GM12878 (cell line): ENCODE measurements at regions not wholly inside any gene's neighbourhood (a gene's known extent, or its start where the extent isn't known, plus 50 kb on each side); places are given as distances from the start of the nearest gene placed in this dataset.

Experiments used
- ATAC-seq: fragments of 200-7000 bp; cut with Tn5 transposase; 3 replicates; pipeline ENCODE4 v1.9.1; 2020; ENCODE audit warnings: mild to moderate bottlenecking, moderate library complexity
- BruUV-seq: library from RNA; stranded (reverse); fragments of 400-500 nt; replicated peaks from 2 replicates; lab custom pipeline; 2021; lab: Mats Ljungman, UMichigan
- CTCF ChIA-PET: fragments of 300-600 bp; sonication (Branson Sonifier 250); formaldehyde crosslinking; extraction: SDS; loops from one replicate; lab custom pipeline; 2021; ENCODE audit warnings: inconsistent platforms; lab: Yijun Ruan, JAX
- POLR2A ChIA-PET: fragments of 350-600 bp; formaldehyde crosslinking; extraction: SDS; loops from one replicate; lab custom pipeline; 2021; ENCODE audit warnings: inconsistent platforms; lab: Charles Lee
- RAD21 ChIA-PET: fragments of 300-600 bp; sonication (Branson Sonifier 250); formaldehyde crosslinking; loops from one replicate; lab custom pipeline; 2023; ENCODE audit warnings: antibody characterized with exemption; ENCODE audit not compliant: unreplicated experiment; lab: Charles Lee
- SMC1A ChIA-PET: fragments of 300-600 bp; sonication (Branson Sonifier 250); formaldehyde crosslinking; loops from one replicate; lab custom pipeline; 2023; ENCODE audit not compliant: unreplicated experiment, uncharacterized antibody; lab: Charles Lee
- DNase-seq: peaks from one replicate; pipeline ENCODE4 v3.0.0-alpha.2; 2011; ENCODE audit warnings: low read depth, low spot score
- FAIRE-seq: peaks from 3 replicates; lab custom pipeline; 2011; peaks lifted over from hg19 to GRCh38; lab: Jason Lieb, UNC
- H2AFZ ChIP-seq: 2 replicates; pipeline ENCODE4 v1.6.0; 2011; ENCODE audit warnings: low read depth, low read length, control low read depth; ENCODE audit not compliant: control insufficient read depth
- H3K27ac ChIP-seq: 2 replicates; pipeline ENCODE4 v1.5.1; 2011; ENCODE audit warnings: control low read depth; ENCODE audit not compliant: control insufficient read depth, insufficient read depth
- H3K27me3 ChIP-seq, 2 experiments: replicated peaks in 1 of 2; 2 replicates each; pipeline versions ENCODE4 v1.6.0 to v1.6.1; 2011; ENCODE audit warnings: low read length in 1 of 2; ENCODE audit not compliant: control insufficient read depth in 2 of 2, insufficient read depth in 2 of 2
- H3K36me3 ChIP-seq, 2 experiments: 2 replicates each; pipeline ENCODE4 v1.5.1; 2011; ENCODE audit warnings: low read length in 1 of 2; ENCODE audit not compliant: control insufficient read depth in 2 of 2, insufficient read depth in 2 of 2
- H3K4me1 ChIP-seq: 2 replicates; pipeline ENCODE4 v1.6.1; 2011; ENCODE audit warnings: mild to moderate bottlenecking, low read length, moderate library complexity, mixed read lengths; ENCODE audit not compliant: control insufficient read depth, insufficient read depth
- H3K4me2 ChIP-seq: 2 replicates; pipeline ENCODE4 v1.6.0; 2011; ENCODE audit warnings: control low read depth; ENCODE audit not compliant: control insufficient read depth, insufficient read depth
- H3K4me3 ChIP-seq: fragments of 200-600 bp; sonication (generic); 2 replicates; pipeline ENCODE4 v1.5.1; 2016
- H3K79me2 ChIP-seq: 2 replicates; pipeline ENCODE4 v1.6.0; 2011; ENCODE audit warnings: low read length; ENCODE audit not compliant: control insufficient read depth, insufficient read depth
- H3K9ac ChIP-seq: 2 replicates; pipeline ENCODE4 v1.8.0; 2011; ENCODE audit warnings: low read length, control low read depth, mixed read lengths; ENCODE audit not compliant: control insufficient read depth, insufficient read depth
- H3K9me3 ChIP-seq: replicated peaks from 3 replicates; pipeline ENCODE4 v1.5.1; 2011; ENCODE audit warnings: mild to moderate bottlenecking, low read length; ENCODE audit not compliant: control insufficient read depth, insufficient read depth
- H4K20me1 ChIP-seq: 2 replicates; pipeline ENCODE4 v1.6.0; 2011; ENCODE audit not compliant: control insufficient read depth, insufficient read depth
- BACH1 ChIP-seq: fragments of 450-650 bp; IDR thresholded peaks from 2 replicates; pipeline ENCODE4 v1.6.1; 2017; ENCODE audit warnings: mild to moderate bottlenecking, borderline replicate concordance
- EGR1 ChIP-seq, 2 experiments: IDR thresholded peaks; 1 replicate in 1 of 2; 2 replicates in 1 of 2; pipeline ENCODE4 v1.6.1; 2011 to 2012; ENCODE audit warnings: low read depth in 2 of 2, low read length in 2 of 2, borderline replicate concordance in 1 of 2, mild to moderate bottlenecking in 1 of 2, moderate library complexity in 1 of 2
- EP300 ChIP-seq, 2 experiments: fragments of 150-350 bp in 1 of 2; IDR thresholded peaks; 2 replicates each; pipeline ENCODE4 v1.6.1; 2011 to 2012; ENCODE audit warnings: low read depth in 2 of 2, low read length in 2 of 2, borderline replicate concordance in 1 of 2, improper control_type of control experiment in 1 of 2, inconsistent platforms in 1 of 2; ENCODE audit not compliant: control insufficient read depth in 1 of 2
- JUNB ChIP-seq: IDR thresholded peaks from 2 replicates; pipeline ENCODE4 v1.6.1; 2016; ENCODE audit warnings: antibody characterized with exemption, mild to moderate bottlenecking
- NR2C1 ChIP-seq: fragments of 450-650 bp; IDR thresholded peaks from 2 replicates; pipeline ENCODE4 v1.6.1; 2017; ENCODE audit warnings: antibody characterized with exemption, mild to moderate bottlenecking, moderate library complexity
- RAD21 ChIP-seq: IDR thresholded peaks from 2 replicates; pipeline ENCODE4 v1.6.1; 2011; ENCODE audit warnings: mild to moderate bottlenecking, low read depth, low read length, moderate library complexity; ENCODE audit not compliant: insufficient read depth
- RUNX3 ChIP-seq: IDR thresholded peaks from 2 replicates; pipeline ENCODE4 v1.6.1; 2012; ENCODE audit warnings: low read length, inconsistent platforms
- SIN3A ChIP-seq: IDR thresholded peaks from 2 replicates; pipeline ENCODE4 v1.6.1; 2012; ENCODE audit warnings: low read depth, low read length, improper control_type of control experiment
- SMAD5 ChIP-seq: IDR thresholded peaks from 2 replicates; pipeline ENCODE4 v1.6.1; 2016; ENCODE audit warnings: antibody characterized with exemption, low read depth
- STAT1 ChIP-seq: fragments of 450-650 bp; conservative IDR thresholded peaks from 2 replicates; pipeline ENCODE4 v1.6.1; 2014; ENCODE audit warnings: antibody characterized with exemption, mild to moderate bottlenecking
- TCF3 ChIP-seq: IDR thresholded peaks from 2 replicates; pipeline ENCODE4 v1.6.1; 2012; ENCODE audit warnings: low read depth, mild to moderate bottlenecking, low read length, borderline replicate concordance; ENCODE audit not compliant: insufficient read depth
- TCF7 ChIP-seq: IDR thresholded peaks from 2 replicates; pipeline ENCODE4 v1.6.1; 2014; ENCODE audit warnings: antibody characterized with exemption, borderline replicate concordance
- ZNF24 ChIP-seq: fragments of 450-650 bp; IDR thresholded peaks from 2 replicates; pipeline ENCODE4 v1.6.1; 2017; ENCODE audit warnings: antibody characterized with exemption, mild to moderate bottlenecking
- ZZZ3 ChIP-seq: IDR thresholded peaks from 2 replicates; pipeline ENCODE4 v1.6.1; 2011; ENCODE audit warnings: low read depth; ENCODE audit not compliant: control insufficient read depth, insufficient read length
- WGBS: methylation state at CpG from one replicate; pipeline ENCODE4 v1.1.6; 2016; ENCODE audit warnings: low lambda C conversion rate; ENCODE audit not compliant: insufficient replicate concordance, insufficient coverage; ENCODE audit errors: missing lambda C conversion rate; 5-methylcytosine and 5-hydroxymethylcytosine counted together
- in situ Hi-C: fragments of 300-500 bp; cut with MboI; formaldehyde crosslinking; loops from 9 replicates; pipeline ENCODE4 v1.14.3; 2018; ENCODE audit warnings: mixed read lengths
- intact Hi-C: fragments of 100-400 bp; cut with micrococcal nuclease; formaldehyde crosslinking; loops from one replicate; pipeline ENCODE4 v1.14.2; 2022; ENCODE audit not compliant: unreplicated experiment
- TF ChIP-seq, protein P1 (sequence below): fragments of 450-650 bp; IDR thresholded peaks from 2 replicates; pipeline ENCODE4 v1.6.1; 2017; ENCODE audit warnings: antibody characterized with exemption, mild to moderate bottlenecking, moderate library complexity
- TF ChIP-seq, protein P2 (sequence below): fragments of 450-650 bp; IDR thresholded peaks from 2 replicates; pipeline ENCODE4 v1.6.1; 2017; ENCODE audit warnings: mild to moderate bottlenecking, low read depth, inconsistent platforms; ENCODE audit not compliant: poor library complexity, severe bottlenecking

DNA sequence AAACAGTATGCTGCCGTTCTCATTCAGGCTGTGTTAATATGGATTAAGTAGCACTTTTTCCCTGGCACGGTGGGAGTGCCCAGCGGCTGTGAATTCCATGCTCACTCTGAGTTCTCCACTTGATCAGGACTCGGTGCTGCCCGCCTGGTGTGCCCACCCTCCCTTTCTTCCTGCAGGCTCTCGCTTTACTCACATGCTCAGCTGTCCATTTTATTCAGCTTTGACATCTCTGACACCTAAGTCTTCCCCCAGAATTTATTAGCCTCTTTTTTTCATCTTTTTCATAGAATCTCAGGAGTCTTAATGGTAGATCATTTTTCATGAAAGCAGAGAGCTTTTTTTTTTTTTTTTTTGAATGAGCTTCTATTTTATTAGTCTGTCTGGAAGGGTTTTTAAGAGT is 626.5 kb downstream of the IRX1 start:
- no peak for TF ChIP-seq SMAD5
- no peak for TF ChIP-seq NR2C1
- TF ChIP-seq SIN3A, result no peak
- TF ChIP-seq ZNF24, result no peak
- no peak for TF ChIP-seq BACH1
- TF ChIP-seq STAT1, result no peak
- TF ChIP-seq TCF7, result no peak
- no peak for TF ChIP-seq EP300 (IDR thresholded peaks at IDR 0.05; ENCODE audit: borderline replicate concordance in 1 of 2, control insufficient read depth in 1 of 2, low read depth in 2 of 2, low read length in 2 of 2)
- TF ChIP-seq EGR1 (IDR thresholded peaks at IDR 0.05; ENCODE audit: borderline replicate concordance in 1 of 2, low read depth in 2 of 2, low read length in 2 of 2), result no peak
- no peak for TF ChIP-seq RUNX3
- TF ChIP-seq, protein P1, sequence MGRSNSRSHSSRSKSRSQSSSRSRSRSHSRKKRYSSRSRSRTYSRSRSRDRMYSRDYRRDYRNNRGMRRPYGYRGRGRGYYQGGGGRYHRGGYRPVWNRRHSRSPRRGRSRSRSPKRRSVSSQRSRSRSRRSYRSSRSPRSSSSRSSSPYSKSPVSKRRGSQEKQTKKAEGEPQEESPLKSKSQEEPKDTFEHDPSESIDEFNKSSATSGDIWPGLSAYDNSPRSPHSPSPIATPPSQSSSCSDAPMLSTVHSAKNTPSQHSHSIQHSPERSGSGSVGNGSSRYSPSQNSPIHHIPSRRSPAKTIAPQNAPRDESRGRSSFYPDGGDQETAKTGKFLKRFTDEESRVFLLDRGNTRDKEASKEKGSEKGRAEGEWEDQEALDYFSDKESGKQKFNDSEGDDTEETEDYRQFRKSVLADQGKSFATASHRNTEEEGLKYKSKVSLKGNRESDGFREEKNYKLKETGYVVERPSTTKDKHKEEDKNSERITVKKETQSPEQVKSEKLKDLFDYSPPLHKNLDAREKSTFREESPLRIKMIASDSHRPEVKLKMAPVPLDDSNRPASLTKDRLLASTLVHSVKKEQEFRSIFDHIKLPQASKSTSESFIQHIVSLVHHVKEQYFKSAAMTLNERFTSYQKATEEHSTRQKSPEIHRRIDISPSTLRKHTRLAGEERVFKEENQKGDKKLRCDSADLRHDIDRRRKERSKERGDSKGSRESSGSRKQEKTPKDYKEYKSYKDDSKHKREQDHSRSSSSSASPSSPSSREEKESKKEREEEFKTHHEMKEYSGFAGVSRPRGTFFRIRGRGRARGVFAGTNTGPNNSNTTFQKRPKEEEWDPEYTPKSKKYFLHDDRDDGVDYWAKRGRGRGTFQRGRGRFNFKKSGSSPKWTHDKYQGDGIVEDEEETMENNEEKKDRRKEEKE, result no peak
- TF ChIP-seq, protein P2, sequence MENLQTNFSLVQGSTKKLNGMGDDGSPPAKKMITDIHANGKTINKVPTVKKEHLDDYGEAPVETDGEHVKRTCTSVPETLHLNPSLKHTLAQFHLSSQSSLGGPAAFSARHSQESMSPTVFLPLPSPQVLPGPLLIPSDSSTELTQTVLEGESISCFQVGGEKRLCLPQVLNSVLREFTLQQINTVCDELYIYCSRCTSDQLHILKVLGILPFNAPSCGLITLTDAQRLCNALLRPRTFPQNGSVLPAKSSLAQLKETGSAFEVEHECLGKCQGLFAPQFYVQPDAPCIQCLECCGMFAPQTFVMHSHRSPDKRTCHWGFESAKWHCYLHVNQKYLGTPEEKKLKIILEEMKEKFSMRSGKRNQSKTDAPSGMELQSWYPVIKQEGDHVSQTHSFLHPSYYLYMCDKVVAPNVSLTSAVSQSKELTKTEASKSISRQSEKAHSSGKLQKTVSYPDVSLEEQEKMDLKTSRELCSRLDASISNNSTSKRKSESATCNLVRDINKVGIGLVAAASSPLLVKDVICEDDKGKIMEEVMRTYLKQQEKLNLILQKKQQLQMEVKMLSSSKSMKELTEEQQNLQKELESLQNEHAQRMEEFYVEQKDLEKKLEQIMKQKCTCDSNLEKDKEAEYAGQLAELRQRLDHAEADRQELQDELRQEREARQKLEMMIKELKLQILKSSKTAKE, result no peak
- no peak for TF ChIP-seq ZZZ3
- no peak for TF ChIP-seq TCF3
- TF ChIP-seq JUNB, result no peak
- no peak for TF ChIP-seq RAD21
- TF ChIP-seq, all 136 proteins: peak for 0
- POLR2A ChIA-PET, result no interaction called here
- in situ Hi-C loops, result no loop called here

More for the DNA sequence above, 626.5 kb downstream of the IRX1 start:
- ATAC-seq (no peak), FAIRE-seq (no peak), DNase-seq (no peak)
- Histone ChIP-seq H3K9ac (no peak overlapping the region), H3K4me1 (no peaks in the 10 kb centered on the region), H3K27me3 (no peaks in the 10 kb centered on the region), H4K20me1 (no peaks in the 10 kb centered on the region), H3K4me2 (no peak overlapping the region), H3K27ac (no peak overlapping the region), H2AFZ (no peak overlapping the region), H3K36me3 (no peaks in the 10 kb centered on the region), H3K79me2 (no peaks in the 10 kb centered on the region), H3K4me3 (no peak overlapping the region), H3K9me3 (no peaks in the 10 kb centered on the region; the same call in 2 of the 3 replicates)
- RAD21 ChIA-PET, result no interaction called here
- SMC1A ChIA-PET, result no interaction called here
- CTCF ChIA-PET, result no interaction called here
- no TSS peak for BruUV-seq
- intact Hi-C loops, result no loop called here
- 12% methylated on average over 6 of the region's 6 CpGs for WGBS
